ENCODE measurements at regions not wholly inside any gene's neighbourhood (a gene's known extent, or its start where the extent isn't known, plus 50 kb on each side); places are given as distances from the start of the nearest gene placed in this dataset.

GRCh38 chr18:22556222-22557167 lies 138.8 kb upstream of the CTAGE1 start:
- no peaks in the 10 kb centered on the region for H4K20me1 ChIP-seq (ENCODE audit: insufficient read depth, low read length, poor library complexity, severe bottlenecking)
- no peaks in the 10 kb centered on the region for H3K9me3 ChIP-seq (ENCODE audit: insufficient read depth, low read depth, low read length)
- no peak overlapping the region for H3K4me2 ChIP-seq (ENCODE audit: low read depth, low read length, poor library complexity, severe bottlenecking)
- no peak overlapping the region for H2AFZ ChIP-seq (ENCODE audit: low read length)
- no peaks in the 10 kb centered on the region for H3F3A ChIP-seq (ENCODE audit: low read depth)
- H3K79me2 ChIP-seq (ENCODE audit: insufficient read depth, low read length) = no peaks in the 10 kb centered on the region
- no peak overlapping the region for H3K4me3 ChIP-seq (ENCODE audit: low read length, poor library complexity, severe bottlenecking)
- no peaks in the 10 kb centered on the region for H3K27me3 ChIP-seq (ENCODE audit: insufficient read depth, low read length, poor library complexity, severe bottlenecking)
- no peaks in the 10 kb centered on the region for H3K4me1 ChIP-seq (ENCODE audit: insufficient read depth, low read length, poor library complexity, severe bottlenecking)
- TF ChIP-seq CTCF (conservative IDR thresholded peaks at IDR 0.05; ENCODE audit: low read length) (no peak), EZH2phosphoT487 (IDR thresholded peaks at IDR 0.05; ENCODE audit: borderline replicate concordance) (no peak)
- no peak overlapping the region for H3K9ac ChIP-seq (ENCODE audit: low read depth, low read length, poor library complexity, severe bottlenecking)
- H3K9me2 ChIP-seq (replicated peaks; ENCODE audit: low read depth, low read length) = no peaks in the 10 kb centered on the region
- no peaks in the 10 kb centered on the region for H3K36me3 ChIP-seq (ENCODE audit: insufficient read depth, low read length)

GRCh38 chr18:22557168-22557941 lies 139.6 kb upstream of the CTAGE1 start:
- H3F3A ChIP-seq (ENCODE audit: low read depth) = no peaks in the 10 kb centered on the region
- TF ChIP-seq EZH2phosphoT487 (IDR thresholded peaks at IDR 0.05; ENCODE audit: borderline replicate concordance) (no peak), CTCF (conservative IDR thresholded peaks at IDR 0.05; ENCODE audit: low read length) (no peak)
- H3K4me2 ChIP-seq (ENCODE audit: low read depth, low read length, poor library complexity, severe bottlenecking) = no peak overlapping the region
- no peak overlapping the region for H2AFZ ChIP-seq (ENCODE audit: low read length)
- no peaks in the 10 kb centered on the region for H3K9me3 ChIP-seq (ENCODE audit: insufficient read depth, low read depth, low read length)
- H3K9me2 ChIP-seq (replicated peaks; ENCODE audit: low read depth, low read length) = no peaks in the 10 kb centered on the region
- no peaks in the 10 kb centered on the region for H3K79me2 ChIP-seq (ENCODE audit: insufficient read depth, low read length)
- H3K27me3 ChIP-seq (ENCODE audit: insufficient read depth, low read length, poor library complexity, severe bottlenecking) = no peaks in the 10 kb centered on the region
- H3K9ac ChIP-seq (ENCODE audit: low read depth, low read length, poor library complexity, severe bottlenecking) = no peak overlapping the region
- H3K4me1 ChIP-seq (ENCODE audit: insufficient read depth, low read length, poor library complexity, severe bottlenecking) = no peaks in the 10 kb centered on the region
- H3K4me3 ChIP-seq (ENCODE audit: low read length, poor library complexity, severe bottlenecking) = no peak overlapping the region
- H4K20me1 ChIP-seq (ENCODE audit: insufficient read depth, low read length, poor library complexity, severe bottlenecking) = no peaks in the 10 kb centered on the region
- no peaks in the 10 kb centered on the region for H3K36me3 ChIP-seq (ENCODE audit: insufficient read depth, low read length)

DNA sequence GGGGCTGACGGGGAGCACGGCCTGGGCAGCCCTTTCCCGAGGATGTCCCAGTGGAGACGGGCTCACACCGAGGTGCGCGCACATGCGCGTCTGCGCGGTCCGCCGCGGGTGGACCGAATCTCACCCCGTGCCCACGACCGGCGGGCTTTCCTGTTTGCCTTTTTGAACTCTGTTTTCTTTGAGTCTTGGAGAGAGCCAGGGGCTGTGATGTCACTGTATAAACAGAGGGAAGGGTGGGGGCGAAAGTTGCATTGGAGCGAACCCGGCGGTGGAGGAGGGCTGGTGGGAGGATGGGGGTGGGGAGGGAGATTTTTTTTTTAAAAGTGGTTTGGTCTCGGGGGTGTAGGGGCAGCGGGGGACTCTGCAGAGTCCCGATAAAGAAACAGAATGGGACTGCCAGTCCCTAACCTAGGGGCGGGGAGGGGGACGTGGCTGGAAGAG lies 141.2 kb upstream of the CTAGE1 start:
- no peak overlapping the region for H3K9ac ChIP-seq (ENCODE audit: low read depth, low read length, poor library complexity, severe bottlenecking)
- no peaks in the 10 kb centered on the region for H3K27me3 ChIP-seq (ENCODE audit: insufficient read depth, low read length, poor library complexity, severe bottlenecking)
- no peaks in the 10 kb centered on the region for H3F3A ChIP-seq (ENCODE audit: low read depth)
- TF ChIP-seq EZH2phosphoT487 (IDR thresholded peaks at IDR 0.05; ENCODE audit: borderline replicate concordance) = no peak
- no peak for TF ChIP-seq CTCF (conservative IDR thresholded peaks at IDR 0.05; ENCODE audit: low read length)
- H3K4me3 ChIP-seq (ENCODE audit: low read length, poor library complexity, severe bottlenecking) = no peak overlapping the region
- no peaks in the 10 kb centered on the region for H3K36me3 ChIP-seq (ENCODE audit: insufficient read depth, low read length)
- no peaks in the 10 kb centered on the region for H3K9me3 ChIP-seq (ENCODE audit: insufficient read depth, low read depth, low read length)
- no peaks in the 10 kb centered on the region for H3K9me2 ChIP-seq (replicated peaks; ENCODE audit: low read depth, low read length)
- H4K20me1 ChIP-seq (ENCODE audit: insufficient read depth, low read length, poor library complexity, severe bottlenecking) = no peaks in the 10 kb centered on the region
- no peaks in the 10 kb centered on the region for H3K4me1 ChIP-seq (ENCODE audit: insufficient read depth, low read length, poor library complexity, severe bottlenecking)
- no peak overlapping the region for H2AFZ ChIP-seq (ENCODE audit: low read length)
- no peaks in the 10 kb centered on the region for H3K79me2 ChIP-seq (ENCODE audit: insufficient read depth, low read length)
- H3K4me2 ChIP-seq (ENCODE audit: low read depth, low read length, poor library complexity, severe bottlenecking) = no peak overlapping the region
